H1 (cell line): ENCODE measurements at regions not wholly inside any gene's neighbourhood (a gene's known extent, or its start where the extent isn't known, plus 50 kb on each side); places are given as distances from the start of the nearest gene placed in this dataset.

ENCODE experiments used
- CTCF ChIA-PET: fragments of 300-600 bp; sonication (Branson Sonifier 250); formaldehyde crosslinking; loops from one replicate; lab custom pipeline; 2021; ENCODE audit not compliant: partially characterized antibody; lab: Charles Lee
- POLR2A ChIA-PET: fragments of 300-600 bp; sonication (Branson Sonifier 250); formaldehyde crosslinking; loops from one replicate; lab custom pipeline; 2021; ENCODE audit warnings: inconsistent platforms; ENCODE audit not compliant: partially characterized antibody; lab: Charles Lee
- DNase-seq, 2 experiments: peaks; one replicate each; pipeline versions ENCODE4 v3.0.0 to v3.0.0-alpha.2; 2010 to 2022; ENCODE audit warnings: low spot score in 2 of 2, low read depth in 1 of 2, mixed read lengths in 1 of 2
- FAIRE-seq: peaks from 2 replicates; lab custom pipeline; 2011; peaks lifted over from hg19 to GRCh38; lab: Jason Lieb, UNC
- H2AFZ ChIP-seq: 2 replicates; pipeline ENCODE4 v1.8.1; 2012; ENCODE audit warnings: low read length, inconsistent platforms
- H2AK5ac ChIP-seq: 2 replicates; pipeline ENCODE4 v1.6.1; 2013; ENCODE audit warnings: low read depth, low read length
- H2BK120ac ChIP-seq: replicated peaks from 2 replicates; pipeline ENCODE3; 2013; ENCODE audit warnings: low read depth, low read length, inconsistent platforms
- H2BK12ac ChIP-seq: 2 replicates; pipeline ENCODE4 v1.6.1; 2013; ENCODE audit warnings: low read depth, low read length
- H2BK15ac ChIP-seq: 2 replicates; pipeline ENCODE4 v1.6.1; 2013; ENCODE audit warnings: low read length
- H2BK20ac ChIP-seq: 2 replicates; pipeline ENCODE4 v1.6.1; 2013; ENCODE audit warnings: low read length
- H2BK5ac ChIP-seq: 2 replicates; pipeline ENCODE4 v1.6.1; 2013; ENCODE audit warnings: low read depth, low read length
- H3K14ac ChIP-seq: 2 replicates; pipeline ENCODE4 v1.6.1; 2013; ENCODE audit warnings: inconsistent platforms; ENCODE audit not compliant: insufficient read length
- H3K18ac ChIP-seq: 2 replicates; pipeline ENCODE4 v1.6.1; 2013; ENCODE audit warnings: low read length; ENCODE audit errors: extremely low read depth
- H3K23ac ChIP-seq: 2 replicates; pipeline ENCODE4 v1.6.1; 2013; ENCODE audit warnings: inconsistent platforms; ENCODE audit not compliant: insufficient read length
- H3K23me2 ChIP-seq: 2 replicates; pipeline ENCODE4 v1.6.1; 2013; ENCODE audit warnings: low read depth, low read length
- H3K27ac ChIP-seq: 2 replicates; pipeline ENCODE4 v1.6.1; 2011; ENCODE audit warnings: low read depth, low read length, inconsistent platforms
- H3K27me3 ChIP-seq, 4 experiments: replicated peaks in 1 of 4; 1 replicate in 1 of 4; 2 replicates in 3 of 4; pipeline versions ENCODE4 v1.6.1 to v1.8.1; 2011 to 2013; ENCODE audit warnings: low read length in 3 of 4, mild to moderate bottlenecking in 3 of 4, inconsistent platforms in 2 of 4, mixed read lengths in 2 of 4, moderate library complexity in 1 of 4; ENCODE audit not compliant: control insufficient read depth in 3 of 4, insufficient read depth in 3 of 4; ENCODE audit errors: extremely low read depth in 1 of 4
- H3K36me3 ChIP-seq, 4 experiments: 2 replicates each; pipeline versions ENCODE4 v1.6.1 to v1.8.1; 2011 to 2013; ENCODE audit warnings: mild to moderate bottlenecking in 4 of 4, low read length in 3 of 4, moderate library complexity in 2 of 4, control low read depth in 1 of 4, inconsistent platforms in 1 of 4; ENCODE audit not compliant: insufficient read depth in 4 of 4, control insufficient read depth in 2 of 4
- H3K4ac ChIP-seq: replicated peaks from 2 replicates; pipeline ENCODE3; 2013; ENCODE audit warnings: low read length, low read depth, mixed read lengths, inconsistent platforms; ENCODE audit not compliant: insufficient read length
- H3K4me1 ChIP-seq, 4 experiments: replicated peaks in 1 of 4; 1 replicate in 1 of 4; 2 replicates in 3 of 4; pipeline versions ENCODE4 v1.6.1 to v1.8.1; 2011 to 2013; ENCODE audit warnings: low read length in 3 of 4, inconsistent platforms in 2 of 4, mixed read lengths in 1 of 4; ENCODE audit not compliant: insufficient read depth in 4 of 4, control insufficient read depth in 3 of 4
- H3K4me2 ChIP-seq, 2 experiments: 2 replicates each; pipeline versions ENCODE4 v1.6.1 to v1.8.1; 2011 to 2013; ENCODE audit warnings: low read depth in 2 of 2, low read length in 2 of 2, control low read depth in 1 of 2, inconsistent platforms in 1 of 2, mild to moderate bottlenecking in 1 of 2; ENCODE audit not compliant: insufficient read depth in 1 of 2
- H3K4me3 ChIP-seq, 4 experiments: fragments of 200-600, 300-600 bp in 1 of 4; sonication (generic), shearing (Covaris generic), sonication (Bioruptor Twin) in 1 of 4; 2 replicates each; pipeline versions ENCODE4 v1.5.1 to v1.8.1; 2011 to 2016; ENCODE audit warnings: low read length in 4 of 4, low read depth in 3 of 4, control low read depth in 2 of 4, inconsistent platforms in 2 of 4, mild to moderate bottlenecking in 2 of 4, mixed read lengths in 1 of 4, moderate library complexity in 1 of 4; ENCODE audit not compliant: insufficient read depth in 2 of 4; ENCODE audit errors: extremely low read depth in 1 of 4
- H3K56ac ChIP-seq: replicated peaks from 2 replicates; pipeline ENCODE3; 2013; ENCODE audit warnings: low read depth, mild to moderate bottlenecking, mixed read lengths, low read length, inconsistent platforms; ENCODE audit not compliant: insufficient read length
- H3K79me1 ChIP-seq: 2 replicates; pipeline ENCODE4 v1.6.1; 2013; ENCODE audit warnings: low read depth, low read length, control low read depth
- H3K79me2 ChIP-seq, 2 experiments: 2 replicates each; pipeline versions ENCODE4 v1.6.1 to v1.8.1; 2012 to 2013; ENCODE audit warnings: low read length in 2 of 2, mild to moderate bottlenecking in 2 of 2, inconsistent platforms in 1 of 2; ENCODE audit not compliant: insufficient read depth in 2 of 2, control insufficient read depth in 1 of 2
- H3K9ac ChIP-seq, 4 experiments: replicated peaks in 1 of 4; 1 replicate in 1 of 4; 2 replicates in 3 of 4; pipeline versions ENCODE4 v1.6.1 to v1.8.1; 2011 to 2013; ENCODE audit warnings: low read depth in 3 of 4, low read length in 3 of 4, control low read depth in 2 of 4, mild to moderate bottlenecking in 2 of 4, moderate library complexity in 2 of 4, inconsistent platforms in 1 of 4; ENCODE audit errors: extremely low read depth in 1 of 4
- H3K9me3 ChIP-seq, 2 experiments: 2 replicates each; pipeline versions ENCODE4 v1.6.1 to v1.8.1; 2012 to 2013; ENCODE audit warnings: mild to moderate bottlenecking in 2 of 2, moderate library complexity in 2 of 2, control low read depth in 1 of 2, inconsistent platforms in 1 of 2, low read depth in 1 of 2, low read length in 1 of 2, mixed read lengths in 1 of 2; ENCODE audit not compliant: insufficient read depth in 2 of 2
- H4K20me1 ChIP-seq, 2 experiments: replicated peaks in 1 of 2; 2 replicates each; pipeline versions ENCODE3 to v1.8.1; 2011 to 2013; ENCODE audit warnings: inconsistent platforms in 2 of 2, low read length in 2 of 2, mild to moderate bottlenecking in 1 of 2; ENCODE audit not compliant: insufficient read depth in 2 of 2, control insufficient read depth in 1 of 2
- H4K5ac ChIP-seq: 2 replicates; pipeline ENCODE4 v1.6.1; 2013; ENCODE audit warnings: low read length, low read depth, mixed read lengths, inconsistent platforms; ENCODE audit not compliant: insufficient read length
- H4K8ac ChIP-seq: 2 replicates; pipeline ENCODE4 v1.8.0; 2013; ENCODE audit warnings: mild to moderate bottlenecking, moderate library complexity, low read length, inconsistent platforms; ENCODE audit not compliant: insufficient read depth; ENCODE audit errors: extremely low read depth
- H4K91ac ChIP-seq: replicated peaks from 2 replicates; pipeline ENCODE3; 2013; ENCODE audit warnings: low read length, mixed read lengths, inconsistent platforms; ENCODE audit not compliant: insufficient read length
- BACH1 ChIP-seq: IDR thresholded peaks from 2 replicates; pipeline ENCODE4 v1.6.1; 2012; ENCODE audit warnings: low read length, improper control_type of control experiment
- CBX5 ChIP-seq: fragments of 300-800, 300-1000 bp; sonication (generic); IDR thresholded peaks from 2 replicates; pipeline ENCODE4 v1.7.1; 2016; ENCODE audit warnings: antibody characterized with exemption, low read length, low read depth
- CTBP2 ChIP-seq: IDR thresholded peaks from 2 replicates; pipeline ENCODE4 v1.7.0; 2011; ENCODE audit warnings: borderline replicate concordance, mild to moderate bottlenecking, moderate library complexity, mixed read lengths, low read length; ENCODE audit not compliant: insufficient read depth, insufficient read length
- EGR1 ChIP-seq: IDR thresholded peaks from 2 replicates; pipeline ENCODE4 v1.6.1; 2011; ENCODE audit warnings: low read depth, low read length, borderline replicate concordance
- HDAC2 ChIP-seq, 2 experiments: fragments of 300-600 bp in 1 of 2; sonication (generic) in 1 of 2; IDR thresholded peaks; 2 replicates each; pipeline ENCODE4 v1.6.1; 2011 to 2012; ENCODE audit warnings: low read depth in 2 of 2, low read length in 2 of 2, mild to moderate bottlenecking in 2 of 2, moderate library complexity in 2 of 2, borderline replicate concordance in 1 of 2, inconsistent platforms in 1 of 2
- KDM1A ChIP-seq: fragments of 200-600, 300-600 bp; sonication (generic); IDR thresholded peaks from 2 replicates; pipeline ENCODE4 v1.7.1; 2016; ENCODE audit warnings: mild to moderate bottlenecking, low read length, borderline replicate concordance
- KDM4A ChIP-seq: IDR thresholded peaks from one replicate; pipeline ENCODE4 v1.7.1; 2012; ENCODE audit warnings: low read depth, mild to moderate bottlenecking, moderate library complexity, low read length, inconsistent platforms; ENCODE audit not compliant: severe bottlenecking
- PHF8 ChIP-seq: fragments of 200-600 bp; sonication (generic); conservative IDR thresholded peaks from 2 replicates; pipeline ENCODE4 v1.7.1; 2012; ENCODE audit warnings: low read depth, mild to moderate bottlenecking, inconsistent platforms, low read length, moderate library complexity
- SIN3A ChIP-seq, 2 experiments: IDR thresholded peaks in 1 of 2; conservative IDR thresholded peaks in 1 of 2; 2 replicates each; pipeline ENCODE4 v1.6.1; 2011 to 2012; ENCODE audit warnings: low read length in 2 of 2, improper control_type of control experiment in 1 of 2, low read depth in 1 of 2, mild to moderate bottlenecking in 1 of 2
- SP2 ChIP-seq: IDR thresholded peaks from 2 replicates; pipeline ENCODE4 v1.6.1; 2012; ENCODE audit warnings: mild to moderate bottlenecking, low read length, inconsistent platforms
- SP4 ChIP-seq: IDR thresholded peaks from 2 replicates; pipeline ENCODE4 v1.6.1; 2012; ENCODE audit warnings: low read length, inconsistent platforms
- whole genome bisulfite sequencing, 2 experiments: shearing (Covaris generic) in 1 of 2; methylation state at CpG; one replicate each; pipeline versions ENCODE4 v1.1.6 to v1.1.7; 2013 to 2015; ENCODE audit warnings: low lambda C conversion rate in 2 of 2, mixed read lengths in 2 of 2, inconsistent platforms in 1 of 2, low coverage in 1 of 2, missing lambda C conversion rate in 1 of 2; ENCODE audit not compliant: insufficient replicate concordance in 2 of 2, insufficient coverage in 1 of 2, insufficient read length in 1 of 2; ENCODE audit errors: extremely low coverage in 1 of 2, missing lambda C conversion rate in 1 of 2; 5-methylcytosine and 5-hydroxymethylcytosine counted together
- TF ChIP-seq, protein P1 (sequence below), 3 experiments: IDR thresholded peaks; 1 replicate in 2 of 3; 2 replicates in 1 of 3; pipeline versions ENCODE4 v1.5.1 to v1.6.1; 2011; ENCODE audit warnings: low read length in 3 of 3, mild to moderate bottlenecking in 3 of 3, inconsistent platforms in 2 of 3, low read depth in 1 of 3, moderate library complexity in 1 of 3; ENCODE audit not compliant: insufficient read depth in 1 of 3; ENCODE audit errors: control extremely low read depth in 1 of 3

DNA sequence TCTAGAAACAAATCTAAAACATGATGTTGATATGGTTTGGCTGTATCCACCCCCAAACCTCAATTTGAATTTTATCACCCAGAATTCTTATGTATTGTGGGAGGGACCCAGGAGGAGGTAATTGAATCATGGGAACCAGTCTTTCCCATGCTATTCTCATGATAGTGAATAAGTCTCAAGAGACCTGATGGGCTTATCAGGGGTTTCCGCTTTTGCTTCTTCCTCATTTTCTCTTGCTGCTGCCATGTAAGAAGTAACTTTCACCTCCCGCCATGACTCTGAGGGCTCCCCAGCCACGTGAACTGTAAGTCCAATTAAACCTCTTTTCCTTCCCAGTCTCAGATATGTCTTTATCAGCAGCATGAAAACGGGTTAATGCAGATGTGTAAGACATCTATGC is 232.7 kb upstream of the ONECUT1 start:
- FAIRE-seq = no peak
- TF ChIP-seq SP2 (no peak), SP4 (no peak), HDAC2 (IDR thresholded peaks at IDR 0.05; ENCODE audit: borderline replicate concordance in 1 of 2, low read depth in 2 of 2, low read length in 2 of 2) (no peak), CBX5 (no peak), PHF8 (no peak), CTBP2 (no peak), BACH1 (no peak), SIN3A (conservative IDR thresholded peaks at IDR 0.05 in 1 of 2, IDR thresholded peaks at IDR 0.05 in 1 of 2; ENCODE audit: low read depth in 1 of 2, low read length in 2 of 2) (no peak), EGR1 (no peak), KDM4A (no peak), KDM1A (no peak)
- TF ChIP-seq, protein P1, sequence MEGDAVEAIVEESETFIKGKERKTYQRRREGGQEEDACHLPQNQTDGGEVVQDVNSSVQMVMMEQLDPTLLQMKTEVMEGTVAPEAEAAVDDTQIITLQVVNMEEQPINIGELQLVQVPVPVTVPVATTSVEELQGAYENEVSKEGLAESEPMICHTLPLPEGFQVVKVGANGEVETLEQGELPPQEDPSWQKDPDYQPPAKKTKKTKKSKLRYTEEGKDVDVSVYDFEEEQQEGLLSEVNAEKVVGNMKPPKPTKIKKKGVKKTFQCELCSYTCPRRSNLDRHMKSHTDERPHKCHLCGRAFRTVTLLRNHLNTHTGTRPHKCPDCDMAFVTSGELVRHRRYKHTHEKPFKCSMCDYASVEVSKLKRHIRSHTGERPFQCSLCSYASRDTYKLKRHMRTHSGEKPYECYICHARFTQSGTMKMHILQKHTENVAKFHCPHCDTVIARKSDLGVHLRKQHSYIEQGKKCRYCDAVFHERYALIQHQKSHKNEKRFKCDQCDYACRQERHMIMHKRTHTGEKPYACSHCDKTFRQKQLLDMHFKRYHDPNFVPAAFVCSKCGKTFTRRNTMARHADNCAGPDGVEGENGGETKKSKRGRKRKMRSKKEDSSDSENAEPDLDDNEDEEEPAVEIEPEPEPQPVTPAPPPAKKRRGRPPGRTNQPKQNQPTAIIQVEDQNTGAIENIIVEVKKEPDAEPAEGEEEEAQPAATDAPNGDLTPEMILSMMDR (IDR thresholded peaks at IDR 0.05; ENCODE audit: control extremely low read depth in 1 of 3, insufficient read depth in 1 of 3, low read depth in 1 of 3, low read length in 3 of 3) = no peak

More for the DNA sequence above, 232.7 kb upstream of the ONECUT1 start:
- Histone ChIP-seq H3K27ac (no peak overlapping the region), H3K56ac (no peak overlapping the region), H2BK12ac (no peak overlapping the region), H3K36me3 (no peaks in the 10 kb centered on the region), H2BK5ac (no peak overlapping the region), H3K79me2 (no peaks in the 10 kb centered on the region), H3K4ac (no peak overlapping the region), H3K9me3 (peaks cover 0 to 2% of the 10 kb centered on the region in 2 experiments; a peak in 1 of 4 replicates), H4K5ac (no peak overlapping the region), H3K4me3 (no peak overlapping the region), H3K4me2 (no peak overlapping the region), H2AK5ac (no peak overlapping the region), H3K79me1 (no peaks in the 10 kb centered on the region), H4K8ac (no peak overlapping the region), H3K27me3 (no peaks in the 10 kb centered on the region), H3K14ac (no peak overlapping the region), H3K4me1 (no peaks in the 10 kb centered on the region), H2AFZ (no peak overlapping the region), H2BK15ac (no peak overlapping the region), H4K91ac (no peak overlapping the region), H3K23ac (no peak overlapping the region), H2BK120ac (no peak overlapping the region), H3K9ac (no peak overlapping the region), H4K20me1 (no peaks in the 10 kb centered on the region), H3K23me2 (no peaks in the 10 kb centered on the region), H2BK20ac (no peak overlapping the region), H3K18ac (no peak overlapping the region)
- ChIA-PET CTCF (no interaction called here), POLR2A (no interaction called here)
- 84% methylated on average over 4 of the region's 4 CpGs; no CpG with 5 or more reads in 1 of the 2 experiments for WGBS, 2 experiments
- no peak for DNase-seq
